Psoas muscle (tissue), 7 donors: ENCODE measurements at regions not wholly inside any gene's neighbourhood (a gene's known extent, or its start where the extent isn't known, plus 50 kb on each side); places are given as distances from the start of the nearest gene placed in this dataset.
A peak's percentile ranks its signal among the peaks of the same experiment; 100 is the strongest.

Source experiments
- ATAC-seq, 4 donors: fragments of 200-7000 bp; cut with Tn5 transposase; one replicate each; pipeline ENCODE4 v1.9.1; 2020; ENCODE audit warnings: moderate library complexity in 3 of 4, mild to moderate bottlenecking in 2 of 4
- DNase-seq, 2 donors: peaks; one replicate each; pipeline ENCODE4 v3.0.0-alpha.2; 2020
- H3K27ac ChIP-seq: fragments of 200-600 bp; one replicate; pipeline ENCODE4 v1.8.0; 2022
- H3K27me3 ChIP-seq, 3 donors: fragments of 200-600 bp in 1 of 3; one replicate each; pipeline versions ENCODE4 v1.6.1 to v1.8.0; 2013 to 2022; ENCODE audit warnings: low read length in 2 of 3, mild to moderate bottlenecking in 2 of 3, moderate library complexity in 1 of 3; ENCODE audit not compliant: insufficient read depth in 3 of 3
- H3K36me3 ChIP-seq, 2 donors: fragments of 200-600 bp in 1 of 2; one replicate each; pipeline versions ENCODE4 v1.6.1 to v1.8.0; 2013 to 2022; ENCODE audit warnings: low read depth in 1 of 2, mild to moderate bottlenecking in 1 of 2, moderate library complexity in 1 of 2; ENCODE audit not compliant: insufficient read depth in 1 of 2
- H3K4me1 ChIP-seq: fragments of 200-600 bp; one replicate; pipeline ENCODE4 v1.8.0; 2022
- H3K4me3 ChIP-seq: fragments of 200-600 bp; one replicate; pipeline ENCODE4 v1.8.0; 2022; ENCODE audit warnings: mild to moderate bottlenecking
- H3K9me3 ChIP-seq: fragments of 200-600 bp; one replicate; pipeline ENCODE4 v1.8.0; 2022
- CTCF ChIP-seq: fragments of 200-600 bp; IDR thresholded peaks from one replicate; pipeline ENCODE4 v1.8.0; 2022; ENCODE audit warnings: antibody characterized with exemption
- WGBS, 3 donors: extraction: QIAGEN DNeasy Blood & Tissue Kit; methylation state at CpG; one replicate each; pipeline versions ENCODE4 v1.1.6 to v1.1.7; 2013; 5-methylcytosine and 5-hydroxymethylcytosine counted together
- intact Hi-C, 2 donors: fragments of 100-400 bp; cut with DNase I; formaldehyde crosslinking; loops; one replicate each; pipeline versions ENCODE4 v1.11.0 to v1.14.2; 2022
- donor health status: healthy with polysubstance abuse.
- donor health status: DM: no; HTN: no; CAD: no; lungs with moderate emphysema.
- donor health status: Bipolar disorder and iron deficiency.
- donor health status: healthy.
- donor health status: DM: yes; HTN: yes; CAD: no.
- donor health status: DM: no; HTN: no; CAD: no.
- donor health status: DM: yes; HTN: yes; CAD: no.

DNA sequence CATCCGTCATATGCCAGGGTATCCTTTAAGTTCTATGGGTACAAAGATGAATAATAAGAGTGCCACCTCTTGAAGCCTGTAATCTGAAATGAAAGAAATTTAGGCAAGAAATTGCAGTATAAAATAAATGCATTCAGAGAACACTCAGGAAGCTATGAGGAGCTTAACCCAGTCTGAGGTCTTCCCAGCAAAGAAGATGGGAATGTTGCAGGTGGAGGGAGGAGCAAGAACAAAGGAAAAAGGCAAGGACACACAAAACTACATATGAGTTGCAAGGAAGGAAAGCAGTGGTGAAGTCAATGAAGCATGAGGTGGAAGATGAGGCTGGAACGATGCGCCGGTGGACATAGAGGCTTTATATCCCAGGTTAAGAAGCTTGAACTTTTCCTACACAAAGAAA is 67.0 kb upstream of the DST start:
- Histone ChIP-seq H3K27ac (peak overlapping the region; percentile 38), H3K4me1 (peaks cover 47% of the 10 kb centered on the region), H3K9me3 (no peaks in the 10 kb centered on the region), H3K36me3 (no peaks in the 10 kb centered on the region), H3K4me3 (no peak overlapping the region), H3K27me3 (no peaks in the 10 kb centered on the region)
- DNase-seq (no peak), ATAC-seq (no peak)
- 72 to 95% (median 87%) methylated on average over 4 of the region's 4 CpGs for WGBS, 3 donors
- TF ChIP-seq CTCF, result no peak
- intact Hi-C loops, result loop anchor here (1.0 to 5.0 kb wide), 5 partner anchors 38 to 143 kb away; no protein-coding TSS in a partner anchor

DNA sequence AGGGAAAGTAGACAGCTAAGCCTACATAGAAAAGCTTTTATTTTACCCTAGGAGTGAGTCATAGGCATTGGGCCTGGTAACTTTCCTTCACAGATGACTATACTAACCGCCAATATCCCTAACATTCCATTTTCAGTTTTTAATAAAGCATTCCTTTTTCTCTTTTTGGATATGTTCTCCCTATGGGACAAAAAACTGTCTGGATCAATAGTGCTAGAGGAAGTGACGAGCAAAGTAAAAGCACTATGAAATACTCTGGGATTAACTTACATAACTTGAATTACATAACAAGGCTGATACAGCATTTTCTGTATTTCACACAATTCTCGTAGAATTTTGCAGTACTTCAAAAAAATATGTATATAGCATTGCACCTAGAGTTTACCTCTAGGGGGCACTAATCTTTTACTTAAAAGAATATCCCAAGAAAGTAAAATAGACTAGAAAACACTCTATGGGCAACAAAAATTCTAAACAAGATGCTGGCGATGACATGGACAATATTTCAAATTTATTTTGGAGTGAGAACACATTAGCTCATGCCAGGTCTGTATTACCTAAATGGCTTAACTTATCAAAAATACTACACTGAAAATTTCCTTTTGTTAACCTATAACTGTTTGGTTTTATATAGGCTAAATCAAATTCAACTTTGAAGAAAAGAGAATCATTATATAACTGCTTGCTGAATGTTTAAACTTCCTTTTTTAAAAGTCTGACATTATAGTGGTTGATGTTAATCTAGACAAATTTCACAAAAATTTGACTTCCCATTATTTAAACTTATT is 66.3 kb upstream of the DST start:
- ATAC-seq, result peak in 2 of 4 donors; percentile 25 to 51
- intact Hi-C loops, result loop anchor here (1.0 to 5.0 kb wide), 4 partner anchors 53 to 144 kb away; no protein-coding TSS in a partner anchor
- no peaks in the 10 kb centered on the region for H3K27me3 ChIP-seq
- H3K27ac ChIP-seq, result peak overlapping the region; percentile 38
- no peaks in the 10 kb centered on the region for H3K36me3 ChIP-seq
- no peak for DNase-seq
- TF ChIP-seq CTCF, result peak; percentile 70
- H3K9me3 ChIP-seq, result no peaks in the 10 kb centered on the region
- WGBS, 3 donors, result 37 to 51% (median 37%) methylated on average over 4 of the region's 4 CpGs
- H3K4me3 ChIP-seq, result no peak overlapping the region
- peaks cover 40% of the 10 kb centered on the region for H3K4me1 ChIP-seq

- 97 to 99% (median 98%) methylated on average over 5 of the region's 5 CpGs for WGBS, 3 donors
- Histone ChIP-seq H3K4me3 (no peak overlapping the region), H3K27ac (peak overlapping the region; percentile 38), H3K27me3 (no peaks in the 10 kb centered on the region), H3K4me1 (peaks cover 28% of the 10 kb centered on the region), H3K36me3 (no peaks in the 10 kb centered on the region), H3K9me3 (no peaks in the 10 kb centered on the region)
- no peak for ATAC-seq
- intact Hi-C loops, result loop anchor here (5.0 kb wide), 2 partner anchors 55 to 145 kb away; no protein-coding TSS in a partner anchor
- DNase-seq, result no peak
- no peak for TF ChIP-seq CTCF
These were observed 64.5 kb upstream of the DST start for GRCh38 chr6:56706981-56707726.

- H3K4me3 ChIP-seq, result no peak overlapping the region
- 34 to 65% (median 42%) methylated on average over 1 of the region's 1 CpG for WGBS, 3 donors
- H3K4me1 ChIP-seq, result peaks cover 27% of the 10 kb centered on the region
- H3K27me3 ChIP-seq, result no peaks in the 10 kb centered on the region
- DNase-seq (no peak), ATAC-seq (peak; percentile 54 to 81 (median 66))
- peak; percentile 64 for TF ChIP-seq CTCF
- no peaks in the 10 kb centered on the region for H3K9me3 ChIP-seq
- peaks cover 0 to 13% of the 10 kb centered on the region in 2 donors for H3K36me3 ChIP-seq
- intact Hi-C loops, result loop anchor here in 1 of 2 donors (5.0 kb wide), 1 partner anchor 57 kb away; the partner anchor contains the start of gene DST
- no peak overlapping the region for H3K27ac ChIP-seq
These were observed 56.5 kb upstream of the DST start for GRCh38 chr6:56699066-56699654.
